B cell (primary cell): ENCODE measurements at regions not wholly inside any gene's neighbourhood (a gene's known extent, or its start where the extent isn't known, plus 50 kb on each side); places are given as distances from the start of the nearest gene placed in this dataset.

Source experiments
- ATAC-seq: fragments of 200-7000 bp; cut with Tn5 transposase; one replicate; pipeline ENCODE4 v1.10.0; 2021; ENCODE audit warnings: low read depth, mild to moderate bottlenecking, moderate number of reproducible peaks, moderate library complexity
- CTCF ChIA-PET: fragments of 350-600 bp; sonication (Branson Sonifier 250); formaldehyde crosslinking; loops from one replicate; lab custom pipeline; 2021; ENCODE audit warnings: antibody characterized with exemption, inconsistent platforms; lab: Charles Lee
- POLR2A ChIA-PET: fragments of 350-600 bp; sonication (Branson Sonifier 250); formaldehyde crosslinking; loops from one replicate; lab custom pipeline; 2021; ENCODE audit warnings: antibody characterized with exemption; lab: Charles Lee
- DNase-seq: peaks from one replicate; pipeline ENCODE4 v3.0.0; 2013
- H2AFZ ChIP-seq: 2 replicates; pipeline ENCODE4 v1.6.1; 2012; ENCODE audit warnings: mild to moderate bottlenecking, low read depth, low read length; ENCODE audit not compliant: insufficient read depth, poor library complexity, severe bottlenecking
- H3K27ac ChIP-seq, 2 donors: 1 replicate in 1 of 2; 2 replicates in 1 of 2; pipeline ENCODE4 v1.5.1; 2012 to 2013; ENCODE audit warnings: low read length in 2 of 2, mild to moderate bottlenecking in 2 of 2, moderate library complexity in 1 of 2
- H3K27me3 ChIP-seq, 4 experiments: fragments of 200-600 bp in 1 of 4; sonication (generic) in 1 of 4; replicated peaks in 1 of 4; 1 replicate in 2 of 4; 2 replicates in 2 of 4; pipeline versions ENCODE4 v1.6.1 to v1.7.0; 2013 to 2016; ENCODE audit warnings: low read length in 3 of 4, mild to moderate bottlenecking in 2 of 4, mixed read lengths in 1 of 4, moderate library complexity in 1 of 4; ENCODE audit not compliant: insufficient read depth in 4 of 4, control insufficient read depth in 3 of 4; ENCODE audit errors: control extremely low read depth in 1 of 4
- H3K36me3 ChIP-seq, 2 experiments: replicated peaks in 1 of 2; 1 replicate in 1 of 2; 2 replicates in 1 of 2; pipeline versions ENCODE4 v1.6.1 to v1.7.1; 2013; ENCODE audit warnings: low read length in 1 of 2; ENCODE audit not compliant: insufficient read depth in 2 of 2, control insufficient read depth in 1 of 2; ENCODE audit errors: control extremely low read depth in 1 of 2, extremely low read depth in 1 of 2
- H3K4me1 ChIP-seq, 2 donors: fragments of 200-600 bp in 1 of 2; sonication (generic) in 1 of 2; 1 replicate in 1 of 2; 2 replicates in 1 of 2; pipeline versions ENCODE4 v1.5.1 to v1.6.1; 2013 to 2017; ENCODE audit warnings: low read length in 2 of 2; ENCODE audit not compliant: control insufficient read depth in 2 of 2, insufficient read depth in 2 of 2
- H3K4me2 ChIP-seq: replicated peaks from 2 replicates; pipeline ENCODE3; 2012; ENCODE audit warnings: mild to moderate bottlenecking, low read depth, low read length; ENCODE audit not compliant: poor library complexity, severe bottlenecking
- H3K4me3 ChIP-seq, 5 experiments: fragments of 200-600 bp in 1 of 5; sonication (generic) in 1 of 5; 1 replicate in 3 of 5; 2 replicates in 2 of 5; pipeline versions ENCODE4 v1.5.1 to v1.7.0; 2011 to 2016; ENCODE audit warnings: low read length in 4 of 5, mild to moderate bottlenecking in 4 of 5, low read depth in 2 of 5, control low read depth in 1 of 5, moderate library complexity in 1 of 5; ENCODE audit not compliant: insufficient read depth in 1 of 5; ENCODE audit errors: control extremely low read depth in 1 of 5, extremely low read depth in 1 of 5
- H3K79me2 ChIP-seq: fragments of 200-600 bp; sonication (generic); one replicate; pipeline ENCODE4 v1.6.0; 2016; ENCODE audit warnings: low read length; ENCODE audit not compliant: control insufficient read depth, insufficient read depth
- H3K9ac ChIP-seq: fragments of 200-600 bp; sonication (generic); 2 replicates; pipeline ENCODE4 v1.6.1; 2017; ENCODE audit warnings: mild to moderate bottlenecking, low read length, moderate library complexity
- H3K9me3 ChIP-seq, 3 donors: one replicate each; pipeline versions ENCODE4 v1.6.1 to v1.7.1; 2013; ENCODE audit warnings: low read length in 2 of 3; ENCODE audit not compliant: control insufficient read depth in 2 of 3, insufficient read depth in 1 of 3; ENCODE audit errors: control extremely low read depth in 1 of 3
- H4K20me1 ChIP-seq: 2 replicates; pipeline ENCODE4 v1.6.0; 2012; ENCODE audit warnings: mild to moderate bottlenecking, low read length; ENCODE audit not compliant: insufficient read depth, control insufficient read depth, poor library complexity, severe bottlenecking
- H3K27ac Mint-ChIP-seq: one replicate; pipeline ENCODE4 v1.8.0; 2021; ENCODE audit warnings: mixed read lengths
- H3K27me3 Mint-ChIP-seq: one replicate; pipeline ENCODE4 v1.8.0; 2021; ENCODE audit warnings: mixed read lengths
- H3K4me1 Mint-ChIP-seq: one replicate; pipeline ENCODE4 v1.8.0; 2021; ENCODE audit warnings: mixed read lengths
- H3K4me3 Mint-ChIP-seq: one replicate; pipeline ENCODE4 v1.8.0; 2021; ENCODE audit warnings: mixed read lengths
- H3K9me3 Mint-ChIP-seq: one replicate; pipeline ENCODE4 v1.8.0; 2022; ENCODE audit warnings: mixed read lengths; ENCODE audit not compliant: insufficient read depth
- EZH2 ChIP-seq: IDR thresholded peaks from 2 replicates; pipeline ENCODE4 v1.6.1; 2012; ENCODE audit warnings: borderline replicate concordance, low read depth, mild to moderate bottlenecking, moderate library complexity, low read length; ENCODE audit not compliant: insufficient read depth, poor library complexity, severe bottlenecking
- WGBS: methylation state at CpG from one replicate; pipeline ENCODE4 v1.1.5; 2013; ENCODE audit warnings: missing lambda C conversion rate; ENCODE audit not compliant: insufficient coverage; 5-methylcytosine and 5-hydroxymethylcytosine counted together
- intact Hi-C: fragments of 100-400 bp; cut with micrococcal nuclease; formaldehyde crosslinking; loops from one replicate; pipeline ENCODE4 v1.10.0; 2022
- TF ChIP-seq, protein P1 (sequence below): fragments of 200-600 bp; IDR thresholded peaks from one replicate; pipeline ENCODE4 v1.8.0; 2022; ENCODE audit warnings: antibody characterized with exemption, mild to moderate bottlenecking

DNA sequence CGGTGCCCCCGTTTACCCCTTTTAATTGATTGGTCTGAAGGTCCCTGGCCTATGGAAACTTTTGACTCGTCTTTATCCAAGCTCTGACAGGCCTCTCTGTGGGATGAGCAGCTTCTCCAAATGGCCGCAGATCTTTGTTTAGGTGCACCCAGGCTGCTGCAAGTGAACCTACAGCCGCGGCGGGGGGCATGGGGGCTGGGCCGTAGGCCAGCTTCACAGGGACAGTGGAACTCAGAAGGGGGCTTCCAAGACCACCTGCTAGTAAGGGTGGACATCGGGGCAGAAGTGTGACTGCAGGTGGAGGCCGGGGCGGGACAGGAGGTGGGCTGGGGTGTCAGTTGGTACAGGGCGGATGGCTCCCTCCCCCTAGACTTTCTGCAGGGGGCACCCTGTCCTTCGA, 257.5 kb downstream of the SIPA1L2 start:
- Histone ChIP-seq H3K4me3 (no peak overlapping the region), H3K36me3 (no peaks in the 10 kb centered on the region), H3K9me3 (peaks cover 0 to 3% (median 0%) of the 10 kb centered on the region in 3 donors), H3K4me1 (no peaks in the 10 kb centered on the region), H3K9ac (no peak overlapping the region), H3K79me2 (no peaks in the 10 kb centered on the region), H2AFZ (no peak overlapping the region), H4K20me1 (no peaks in the 10 kb centered on the region), H3K27me3 (no peaks in the 10 kb centered on the region), H3K27ac (no peak overlapping the region), H3K4me2 (no peak overlapping the region)
- H3K27ac Mint-ChIP-seq: no peak overlapping the region
- CTCF ChIA-PET: no interaction called here
- intact Hi-C loops: no loop called here
- POLR2A ChIA-PET: no interaction called here
- no peak for ATAC-seq
- WGBS: 93% methylated on average over 11 of the region's 13 CpGs
- H3K27me3 Mint-ChIP-seq: peaks cover 4% of the 10 kb centered on the region
- H3K4me3 Mint-ChIP-seq: no peak overlapping the region
- H3K9me3 Mint-ChIP-seq: no peaks in the 10 kb centered on the region
- DNase-seq: no peak
- TF ChIP-seq, protein P1, sequence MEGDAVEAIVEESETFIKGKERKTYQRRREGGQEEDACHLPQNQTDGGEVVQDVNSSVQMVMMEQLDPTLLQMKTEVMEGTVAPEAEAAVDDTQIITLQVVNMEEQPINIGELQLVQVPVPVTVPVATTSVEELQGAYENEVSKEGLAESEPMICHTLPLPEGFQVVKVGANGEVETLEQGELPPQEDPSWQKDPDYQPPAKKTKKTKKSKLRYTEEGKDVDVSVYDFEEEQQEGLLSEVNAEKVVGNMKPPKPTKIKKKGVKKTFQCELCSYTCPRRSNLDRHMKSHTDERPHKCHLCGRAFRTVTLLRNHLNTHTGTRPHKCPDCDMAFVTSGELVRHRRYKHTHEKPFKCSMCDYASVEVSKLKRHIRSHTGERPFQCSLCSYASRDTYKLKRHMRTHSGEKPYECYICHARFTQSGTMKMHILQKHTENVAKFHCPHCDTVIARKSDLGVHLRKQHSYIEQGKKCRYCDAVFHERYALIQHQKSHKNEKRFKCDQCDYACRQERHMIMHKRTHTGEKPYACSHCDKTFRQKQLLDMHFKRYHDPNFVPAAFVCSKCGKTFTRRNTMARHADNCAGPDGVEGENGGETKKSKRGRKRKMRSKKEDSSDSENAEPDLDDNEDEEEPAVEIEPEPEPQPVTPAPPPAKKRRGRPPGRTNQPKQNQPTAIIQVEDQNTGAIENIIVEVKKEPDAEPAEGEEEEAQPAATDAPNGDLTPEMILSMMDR: no peak
- TF ChIP-seq EZH2: no peak
- no peaks in the 10 kb centered on the region for H3K4me1 Mint-ChIP-seq

DNA sequence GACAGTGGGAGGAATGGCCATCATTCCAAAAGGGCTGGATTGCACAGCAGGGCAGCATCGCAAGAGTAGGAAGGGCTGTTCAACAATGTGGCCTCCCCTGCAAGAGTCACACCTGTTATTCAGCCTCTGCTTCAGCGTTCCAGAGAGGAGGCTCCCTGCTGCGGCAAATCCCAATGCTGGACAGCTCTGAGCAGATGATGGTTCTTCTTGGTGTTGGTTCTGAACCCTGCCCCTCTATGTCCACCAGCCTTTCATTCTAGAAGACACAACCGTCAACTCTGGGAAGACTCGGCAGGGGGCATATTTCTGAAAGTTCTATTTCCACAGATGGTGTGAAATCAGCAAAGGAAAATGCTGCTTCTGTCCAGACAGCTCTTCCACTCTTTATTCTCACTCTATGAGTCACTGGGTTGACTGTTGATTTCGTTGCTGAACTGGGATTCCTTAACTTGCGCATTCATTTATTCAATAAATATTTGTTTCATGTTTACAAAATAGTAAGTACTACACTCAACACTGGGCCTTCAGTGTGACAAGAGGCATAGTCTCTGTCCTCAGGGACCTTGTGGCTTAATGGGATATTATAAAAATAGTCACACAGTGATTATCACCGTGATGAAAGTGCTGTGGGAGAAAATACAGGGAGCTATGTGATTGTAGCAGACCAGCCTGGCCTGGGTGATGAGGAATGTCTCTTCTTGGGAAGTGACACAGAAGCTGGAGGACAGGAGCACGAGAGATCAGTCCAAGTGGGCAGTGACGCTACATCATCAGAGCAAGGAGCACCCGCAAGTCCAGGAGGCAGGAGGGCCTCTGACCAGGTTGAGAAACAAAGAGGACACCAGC, 260.3 kb downstream of the SIPA1L2 start:
- H2AFZ ChIP-seq: no peak overlapping the region
- no peaks in the 10 kb centered on the region for H3K4me1 Mint-ChIP-seq
- no peak for DNase-seq
- CTCF ChIA-PET: no interaction called here
- H3K27ac Mint-ChIP-seq: no peak overlapping the region
- WGBS: 93% methylated on average over 7 of the region's 11 CpGs
- peaks cover 0 to 3% (median 0%) of the 10 kb centered on the region in 3 donors for H3K9me3 ChIP-seq
- no peaks in the 10 kb centered on the region for H3K9me3 Mint-ChIP-seq
- ATAC-seq: no peak
- no peaks in the 10 kb centered on the region for H3K27me3 ChIP-seq
- no peak overlapping the region for H3K4me2 ChIP-seq
- no peak overlapping the region for H3K9ac ChIP-seq
- H3K4me1 ChIP-seq: no peaks in the 10 kb centered on the region
- H3K27ac ChIP-seq: no peak overlapping the region
- intact Hi-C loops: no loop called here
- no peaks in the 10 kb centered on the region for H4K20me1 ChIP-seq
- H3K27me3 Mint-ChIP-seq: peaks cover 4% of the 10 kb centered on the region
- no peak overlapping the region for H3K4me3 ChIP-seq
- H3K4me3 Mint-ChIP-seq: no peak overlapping the region
- no peaks in the 10 kb centered on the region for H3K36me3 ChIP-seq
- TF ChIP-seq, protein P1: no peak
- no peak for TF ChIP-seq EZH2
- POLR2A ChIA-PET: no interaction called here
- H3K79me2 ChIP-seq: no peaks in the 10 kb centered on the region
